Testis (tissue), 2 donors: ENCODE measurements at regions not wholly inside any gene's neighbourhood (a gene's known extent, or its start where the extent isn't known, plus 50 kb on each side); places are given as distances from the start of the nearest gene placed in this dataset.

Experiments
- DNase-seq: peaks from one replicate; pipeline ENCODE4 v3.0.0-alpha.2; 2019
- H3K27ac ChIP-seq, 2 donors: fragments of 200-600 bp; sonication (generic); one replicate each; pipeline ENCODE4 v1.5.1; 2019
- H3K27me3 ChIP-seq: fragments of 200-600 bp; sonication (generic); one replicate; pipeline ENCODE4 v1.5.1; 2019
- H3K36me3 ChIP-seq: fragments of 200-600 bp; sonication (generic); one replicate; pipeline ENCODE4 v1.5.1; 2017; ENCODE audit warnings: low read depth; ENCODE audit errors: missing control alignments
- H3K4me1 ChIP-seq: fragments of 200-600 bp; sonication (generic); one replicate; pipeline ENCODE4 v1.5.1; 2019
- H3K4me3 ChIP-seq, 2 donors: fragments of 200-600 bp; sonication (generic); one replicate each; pipeline ENCODE4 v1.5.1; 2017 to 2019
- H3K9me3 ChIP-seq: fragments of 200-600 bp; sonication (generic); one replicate; pipeline ENCODE4 v1.5.1; 2017
- POLR2A ChIP-seq: fragments of 450-650 bp; IDR thresholded peaks from one replicate; pipeline ENCODE4 v1.6.1; 2017; ENCODE audit warnings: antibody characterized with exemption, mild to moderate bottlenecking, moderate library complexity
- WGBS, 2 donors: methylation state at CpG; one replicate each; pipeline ENCODE4 v1.1.5; 2018; 5-methylcytosine and 5-hydroxymethylcytosine counted together
- intact Hi-C: fragments of 100-400 bp; cut with DNase I; formaldehyde crosslinking; loops from one replicate; pipeline ENCODE4 v1.15.1; 2023; ENCODE audit warnings: low total_unique reads
- TF ChIP-seq, protein P1 (sequence below), 3 experiments: fragments of 450-650 bp in 2 of 3; fragments of 200-600 bp in 1 of 3; sonication (generic) in 1 of 3; IDR thresholded peaks; one replicate each; pipeline ENCODE4 v1.5.1; 2016 to 2019; ENCODE audit warnings: antibody characterized with exemption in 3 of 3, mild to moderate bottlenecking in 2 of 3, moderate library complexity in 1 of 3

GRCh38 chr10:56698506-56698905, 337.4 kb upstream of the ZWINT start:
- no peak for DNase-seq
- no peaks in the 10 kb centered on the region for H3K4me1 ChIP-seq
- H3K4me3 ChIP-seq, result no peak overlapping the region
- no peaks in the 10 kb centered on the region for H3K27me3 ChIP-seq
- H3K9me3 ChIP-seq, result no peaks in the 10 kb centered on the region
- H3K27ac ChIP-seq, result no peak overlapping the region
- TF ChIP-seq, protein P1, sequence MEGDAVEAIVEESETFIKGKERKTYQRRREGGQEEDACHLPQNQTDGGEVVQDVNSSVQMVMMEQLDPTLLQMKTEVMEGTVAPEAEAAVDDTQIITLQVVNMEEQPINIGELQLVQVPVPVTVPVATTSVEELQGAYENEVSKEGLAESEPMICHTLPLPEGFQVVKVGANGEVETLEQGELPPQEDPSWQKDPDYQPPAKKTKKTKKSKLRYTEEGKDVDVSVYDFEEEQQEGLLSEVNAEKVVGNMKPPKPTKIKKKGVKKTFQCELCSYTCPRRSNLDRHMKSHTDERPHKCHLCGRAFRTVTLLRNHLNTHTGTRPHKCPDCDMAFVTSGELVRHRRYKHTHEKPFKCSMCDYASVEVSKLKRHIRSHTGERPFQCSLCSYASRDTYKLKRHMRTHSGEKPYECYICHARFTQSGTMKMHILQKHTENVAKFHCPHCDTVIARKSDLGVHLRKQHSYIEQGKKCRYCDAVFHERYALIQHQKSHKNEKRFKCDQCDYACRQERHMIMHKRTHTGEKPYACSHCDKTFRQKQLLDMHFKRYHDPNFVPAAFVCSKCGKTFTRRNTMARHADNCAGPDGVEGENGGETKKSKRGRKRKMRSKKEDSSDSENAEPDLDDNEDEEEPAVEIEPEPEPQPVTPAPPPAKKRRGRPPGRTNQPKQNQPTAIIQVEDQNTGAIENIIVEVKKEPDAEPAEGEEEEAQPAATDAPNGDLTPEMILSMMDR (IDR thresholded peaks at IDR 0.05), result no peak
- no peak for TF ChIP-seq POLR2A
- WGBS, 2 donors, result 78 to 79% methylated on average over 2 of the region's 2 CpGs
- intact Hi-C loops, result no loop called here
- H3K36me3 ChIP-seq, result no peaks in the 10 kb centered on the region

GRCh38 chr10:56679578-56679977, 318.5 kb upstream of the ZWINT start:
- no peak for TF ChIP-seq POLR2A
- TF ChIP-seq, protein P1 (IDR thresholded peaks at IDR 0.05), result no peak
- Histone ChIP-seq H3K9me3 (no peaks in the 10 kb centered on the region), H3K4me3 (no peak overlapping the region), H3K4me1 (no peaks in the 10 kb centered on the region), H3K36me3 (no peaks in the 10 kb centered on the region), H3K27me3 (no peaks in the 10 kb centered on the region), H3K27ac (no peak overlapping the region)
- intact Hi-C loops, result no loop called here
- no peak for DNase-seq

- intact Hi-C loops, result no loop called here
- DNase-seq, result no peak
- H3K27me3 ChIP-seq, result no peaks in the 10 kb centered on the region
- no peaks in the 10 kb centered on the region for H3K4me1 ChIP-seq
- TF ChIP-seq POLR2A, result no peak
- no peaks in the 10 kb centered on the region for H3K9me3 ChIP-seq
- no peak overlapping the region for H3K27ac ChIP-seq
- no peaks in the 10 kb centered on the region for H3K36me3 ChIP-seq
- no peak overlapping the region for H3K4me3 ChIP-seq
These were observed 301.8 kb upstream of the ZWINT start for GRCh38 chr10:56662765-56663447.

GRCh38 chr10:56653289-56653688, 292.2 kb upstream of the ZWINT start:
- intact Hi-C loops, result no loop called here
- Histone ChIP-seq H3K9me3 (no peaks in the 10 kb centered on the region), H3K36me3 (no peaks in the 10 kb centered on the region), H3K4me3 (no peak overlapping the region), H3K27ac (no peak overlapping the region), H3K27me3 (no peaks in the 10 kb centered on the region), H3K4me1 (no peaks in the 10 kb centered on the region)
- TF ChIP-seq, protein P1 (IDR thresholded peaks at IDR 0.05), result no peak
- no peak for DNase-seq
- whole genome bisulfite sequencing, 2 donors, result 80 to 96% methylated on average over 1 of the region's 1 CpG

DNA sequence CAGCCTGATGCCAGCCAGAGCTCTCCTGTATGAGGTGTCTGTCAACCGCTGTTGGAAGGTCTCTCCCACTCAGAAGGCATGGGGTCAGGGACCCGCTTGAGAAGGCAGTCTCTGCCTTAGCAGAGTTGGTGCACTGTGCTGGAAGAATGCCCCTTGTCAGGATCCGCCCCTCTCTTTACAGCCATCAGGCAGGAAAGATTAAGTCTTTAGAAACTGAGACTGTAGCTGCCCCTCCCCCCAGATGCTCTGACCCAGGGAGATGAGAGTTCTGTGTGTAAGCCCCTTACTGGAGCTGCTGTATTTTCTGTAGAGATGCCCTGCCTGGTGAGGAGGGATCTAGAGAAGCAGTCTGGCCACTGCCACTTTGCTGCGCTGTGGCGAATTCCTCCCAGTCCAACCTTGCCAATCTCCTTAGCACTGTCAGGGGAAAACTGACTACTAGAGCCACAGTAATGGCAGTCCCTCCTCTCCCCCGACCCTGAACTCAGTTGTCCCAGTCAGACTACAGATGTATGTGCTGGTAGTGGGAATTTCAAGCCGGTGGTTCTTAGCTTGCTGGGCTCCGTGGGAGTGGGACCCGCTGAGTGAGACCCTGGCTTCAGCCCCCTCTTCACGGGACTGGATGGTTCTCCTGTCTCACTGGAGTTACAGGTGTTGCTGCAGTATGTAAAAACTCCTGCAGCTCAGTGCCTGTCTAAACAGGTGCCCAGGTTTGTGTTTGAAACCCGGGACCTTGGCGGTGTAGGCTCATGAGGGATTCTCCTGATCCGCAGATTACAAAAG, 285.5 kb upstream of the ZWINT start:
- Histone ChIP-seq H3K4me3 (no peak overlapping the region), H3K27me3 (no peaks in the 10 kb centered on the region), H3K4me1 (no peaks in the 10 kb centered on the region), H3K36me3 (no peaks in the 10 kb centered on the region), H3K27ac (no peak overlapping the region), H3K9me3 (no peaks in the 10 kb centered on the region)
- no peak for DNase-seq
- intact Hi-C loops, result no loop called here
- 67 to 71% methylated on average over 8 to 13 of the region's 13 CpGs for WGBS, 2 donors
- no peak for TF ChIP-seq POLR2A
- TF ChIP-seq, protein P1 (IDR thresholded peaks at IDR 0.05), result no peak
